Upper lobe of left lung (tissue), 4 donors: ENCODE measurements at regions not wholly inside any gene's neighbourhood (a gene's known extent, or its start where the extent isn't known, plus 50 kb on each side); places are given as distances from the start of the nearest gene placed in this dataset.

Experiments
- CTCF ChIP-seq, 6 experiments: fragments of 450-650 bp in 4 of 6; fragments of 200-600 bp in 2 of 6; sonication (generic) in 2 of 6; IDR thresholded peaks; one replicate each; pipeline ENCODE4 v1.5.1; 2016 to 2019; ENCODE audit warnings: antibody characterized with exemption in 6 of 6
- EP300 ChIP-seq, 4 donors: sonication (generic); formaldehyde crosslinking; IDR thresholded peaks; one replicate each; pipeline ENCODE4 v1.5.1; 2017; ENCODE audit warnings: antibody characterized with exemption in 4 of 4, control low read depth in 2 of 4

GRCh38 chr6:98230250-98230649 lies 604.1 kb upstream of the POU3F2 start:
- no peak for TF ChIP-seq EP300 (IDR thresholded peaks at IDR 0.05)
- no peak for TF ChIP-seq CTCF (IDR thresholded peaks at IDR 0.05)
